HepG2 (cell line): ENCODE measurements at regions not wholly inside any gene's neighbourhood (a gene's known extent, or its start where the extent isn't known, plus 50 kb on each side); places are given as distances from the start of the nearest gene placed in this dataset.

ENCODE experiments used
- ATF1 ChIP-seq: IDR thresholded peaks from 2 replicates; pipeline ENCODE4 v1.6.1; 2016; ENCODE audit warnings: mild to moderate bottlenecking, control low read depth
- CHD2 ChIP-seq: IDR thresholded peaks from 2 replicates; pipeline ENCODE4 v1.6.1; 2011; ENCODE audit warnings: low read depth, low read length, improper control_type of control experiment
- CTCF ChIP-seq: sonication (generic); formaldehyde crosslinking; IDR thresholded peaks from 2 replicates; pipeline ENCODE4 v1.5.0; 2020; ENCODE audit warnings: mild to moderate bottlenecking, missing genetic modification reagents, moderate library complexity
- EP300 ChIP-seq, 3 experiments: sonication (generic) in 1 of 3; formaldehyde crosslinking in 1 of 3; IDR thresholded peaks; 2 replicates each; pipeline versions ENCODE4 v1.5.1 to v1.6.1; 2011 to 2020; ENCODE audit warnings: low read depth in 2 of 3, low read length in 2 of 3, borderline replicate concordance in 1 of 3, improper control_type of control experiment in 1 of 3, mild to moderate bottlenecking in 1 of 3, missing genetic modification reagents in 1 of 3, moderate library complexity in 1 of 3
- FOXM1 ChIP-seq: sonication (generic); formaldehyde crosslinking; IDR thresholded peaks from 2 replicates; pipeline ENCODE4 v1.5.0; 2020; ENCODE audit warnings: missing genetic modification reagents
- FOXP1 ChIP-seq, 2 experiments: fragments of 450-650 bp in 1 of 2; IDR thresholded peaks; 2 replicates each; pipeline ENCODE4 v1.6.1; 2017 to 2018; ENCODE audit warnings: antibody characterized with exemption in 1 of 2
- POLR2A ChIP-seq, 2 experiments: IDR thresholded peaks; 2 replicates each; pipeline ENCODE4 v1.6.1; 2011; ENCODE audit warnings: low read depth in 2 of 2, low read length in 2 of 2, mild to moderate bottlenecking in 1 of 2, moderate library complexity in 1 of 2; ENCODE audit not compliant: insufficient read depth in 1 of 2
- ZBTB7A ChIP-seq: sonication (generic); formaldehyde crosslinking; IDR thresholded peaks from 2 replicates; pipeline ENCODE4 v1.8.0; 2022; ENCODE audit warnings: mild to moderate bottlenecking, missing genetic modification reagents
- ZNF432 ChIP-seq: sonication (generic); formaldehyde crosslinking; IDR thresholded peaks from 2 replicates; pipeline ENCODE4 v1.5.0; 2020; ENCODE audit warnings: missing genetic modification reagents, mild to moderate bottlenecking, borderline replicate concordance

DNA sequence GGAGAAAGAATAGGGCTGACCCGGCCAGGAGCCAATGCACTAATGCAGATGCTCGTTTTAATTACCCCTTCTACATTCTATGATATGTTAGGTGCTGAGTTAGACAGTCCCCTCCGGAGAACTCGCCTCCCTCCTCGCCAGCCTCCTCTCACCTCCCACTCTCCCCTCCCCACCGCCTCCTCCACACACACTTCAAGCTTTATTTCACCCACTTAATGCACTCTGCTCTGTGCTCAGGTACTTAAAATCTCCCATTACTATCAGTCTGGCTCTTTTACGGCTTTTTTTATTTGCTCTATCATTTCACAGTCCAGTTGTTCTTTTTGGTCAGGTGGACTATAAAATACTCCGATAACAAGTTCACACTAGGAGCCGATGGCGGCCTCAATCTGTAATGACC lies 231.6 kb downstream of the TEX36 start:
- TF ChIP-seq EP300 (IDR thresholded peaks at IDR 0.05; ENCODE audit: low read depth in 2 of 2, low read length in 2 of 2) (no peak), EP300 (CRISPR knock-in tag; IDR thresholded peaks at IDR 0.05; ENCODE audit: borderline replicate concordance) (no peak), CTCF (no peak), CHD2 (no peak), FOXP1 (IDR thresholded peaks at IDR 0.05) (no peak), FOXP1 (CRISPR knock-in tag; IDR thresholded peaks at IDR 0.05) (no peak), ZBTB7A (CRISPR knock-in tag) (no peak), FOXM1 (CRISPR knock-in tag) (no peak), POLR2A (IDR thresholded peaks at IDR 0.05; ENCODE audit: insufficient read depth in 1 of 2, low read depth in 2 of 2, low read length in 2 of 2) (no peak), ZNF432 (no peak), ATF1 (CRISPR knock-in tag) (no peak)
